ENCODE measurements at regions not wholly inside any gene's neighbourhood (a gene's known extent, or its start where the extent isn't known, plus 50 kb on each side); places are given as distances from the start of the nearest gene placed in this dataset.

GRCh38 chr4:37745946-37746345 is 59.8 kb upstream of the RELL1 start:
- no peaks in the 10 kb centered on the region; the same call in 1 of the 2 replicates for H3K36me3 ChIP-seq (ENCODE audit: insufficient read depth)
- Mint-ChIP-seq H3K36me3 (ENCODE audit: low read depth) (no peaks in the 10 kb centered on the region; the same call in 2 of the 3 replicates), H3K27ac (no peak overlapping the region), H3K27me3 (ENCODE audit: insufficient read depth, low read depth, poor library complexity) (peaks cover 6% of the 10 kb centered on the region), H3K9me3 (peaks cover 6% of the 10 kb centered on the region), H3K4me3 (no peak overlapping the region), H3K4me1 (no peaks in the 10 kb centered on the region; the same call in 2 of the 3 replicates)
- no peak overlapping the region for H2AFZ ChIP-seq
- TF ChIP-seq POLR2AphosphoS5 (IDR thresholded peaks at IDR 0.05; ENCODE audit: low read depth), result no peak
- TF ChIP-seq, protein P1, sequence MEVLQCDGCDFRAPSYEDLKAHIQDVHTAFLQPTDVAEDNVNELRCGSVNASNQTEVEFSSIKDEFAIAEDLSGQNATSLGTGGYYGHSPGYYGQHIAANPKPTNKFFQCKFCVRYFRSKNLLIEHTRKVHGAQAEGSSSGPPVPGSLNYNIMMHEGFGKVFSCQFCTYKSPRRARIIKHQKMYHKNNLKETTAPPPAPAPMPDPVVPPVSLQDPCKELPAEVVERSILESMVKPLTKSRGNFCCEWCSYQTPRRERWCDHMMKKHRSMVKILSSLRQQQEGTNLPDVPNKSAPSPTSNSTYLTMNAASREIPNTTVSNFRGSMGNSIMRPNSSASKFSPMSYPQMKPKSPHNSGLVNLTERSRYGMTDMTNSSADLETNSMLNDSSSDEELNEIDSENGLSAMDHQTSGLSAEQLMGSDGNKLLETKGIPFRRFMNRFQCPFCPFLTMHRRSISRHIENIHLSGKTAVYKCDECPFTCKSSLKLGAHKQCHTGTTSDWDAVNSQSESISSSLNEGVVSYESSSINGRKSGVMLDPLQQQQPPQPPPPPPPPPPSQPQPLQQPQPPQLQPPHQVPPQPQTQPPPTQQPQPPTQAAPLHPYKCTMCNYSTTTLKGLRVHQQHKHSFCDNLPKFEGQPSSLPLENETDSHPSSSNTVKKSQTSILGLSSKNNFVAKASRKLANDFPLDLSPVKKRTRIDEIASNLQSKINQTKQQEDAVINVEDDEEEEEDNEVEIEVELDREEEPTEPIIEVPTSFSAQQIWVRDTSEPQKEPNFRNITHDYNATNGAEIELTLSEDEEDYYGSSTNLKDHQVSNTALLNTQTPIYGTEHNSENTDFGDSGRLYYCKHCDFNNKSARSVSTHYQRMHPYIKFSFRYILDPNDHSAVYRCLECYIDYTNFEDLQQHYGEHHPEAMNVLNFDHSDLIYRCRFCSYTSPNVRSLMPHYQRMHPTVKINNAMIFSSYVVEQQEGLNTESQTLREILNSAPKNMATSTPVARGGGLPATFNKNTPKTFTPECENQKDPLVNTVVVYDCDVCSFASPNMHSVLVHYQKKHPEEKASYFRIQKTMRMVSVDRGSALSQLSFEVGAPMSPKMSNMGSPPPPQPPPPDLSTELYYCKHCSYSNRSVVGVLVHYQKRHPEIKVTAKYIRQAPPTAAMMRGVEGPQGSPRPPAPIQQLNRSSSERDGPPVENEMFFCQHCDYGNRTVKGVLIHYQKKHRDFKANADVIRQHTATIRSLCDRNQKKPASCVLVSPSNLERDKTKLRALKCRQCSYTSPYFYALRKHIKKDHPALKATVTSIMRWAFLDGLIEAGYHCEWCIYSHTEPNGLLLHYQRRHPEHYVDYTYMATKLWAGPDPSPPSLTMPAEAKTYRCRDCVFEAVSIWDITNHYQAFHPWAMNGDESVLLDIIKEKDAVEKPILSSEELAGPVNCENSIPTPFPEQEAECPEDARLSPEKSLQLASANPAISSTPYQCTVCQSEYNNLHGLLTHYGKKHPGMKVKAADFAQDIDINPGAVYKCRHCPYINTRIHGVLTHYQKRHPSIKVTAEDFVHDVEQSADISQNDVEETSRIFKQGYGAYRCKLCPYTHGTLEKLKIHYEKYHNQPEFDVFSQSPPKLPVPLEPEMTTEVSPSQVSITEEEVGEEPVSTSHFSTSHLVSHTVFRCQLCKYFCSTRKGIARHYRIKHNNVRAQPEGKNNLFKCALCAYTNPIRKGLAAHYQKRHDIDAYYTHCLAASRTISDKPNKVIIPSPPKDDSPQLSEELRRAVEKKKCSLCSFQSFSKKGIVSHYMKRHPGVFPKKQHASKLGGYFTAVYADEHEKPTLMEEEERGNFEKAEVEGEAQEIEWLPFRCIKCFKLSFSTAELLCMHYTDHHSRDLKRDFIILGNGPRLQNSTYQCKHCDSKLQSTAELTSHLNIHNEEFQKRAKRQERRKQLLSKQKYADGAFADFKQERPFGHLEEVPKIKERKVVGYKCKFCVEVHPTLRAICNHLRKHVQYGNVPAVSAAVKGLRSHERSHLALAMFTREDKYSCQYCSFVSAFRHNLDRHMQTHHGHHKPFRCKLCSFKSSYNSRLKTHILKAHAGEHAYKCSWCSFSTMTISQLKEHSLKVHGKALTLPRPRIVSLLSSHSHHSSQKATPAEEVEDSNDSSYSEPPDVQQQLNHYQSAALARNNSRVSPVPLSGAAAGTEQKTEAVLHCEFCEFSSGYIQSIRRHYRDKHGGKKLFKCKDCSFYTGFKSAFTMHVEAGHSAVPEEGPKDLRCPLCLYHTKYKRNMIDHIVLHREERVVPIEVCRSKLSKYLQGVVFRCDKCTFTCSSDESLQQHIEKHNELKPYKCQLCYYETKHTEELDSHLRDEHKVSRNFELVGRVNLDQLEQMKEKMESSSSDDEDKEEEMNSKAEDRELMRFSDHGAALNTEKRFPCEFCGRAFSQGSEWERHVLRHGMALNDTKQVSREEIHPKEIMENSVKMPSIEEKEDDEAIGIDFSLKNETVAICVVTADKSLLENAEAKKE (CRISPR knock-in tag; IDR thresholded peaks at IDR 0.05), result no peak
- TF ChIP-seq, protein P2, sequence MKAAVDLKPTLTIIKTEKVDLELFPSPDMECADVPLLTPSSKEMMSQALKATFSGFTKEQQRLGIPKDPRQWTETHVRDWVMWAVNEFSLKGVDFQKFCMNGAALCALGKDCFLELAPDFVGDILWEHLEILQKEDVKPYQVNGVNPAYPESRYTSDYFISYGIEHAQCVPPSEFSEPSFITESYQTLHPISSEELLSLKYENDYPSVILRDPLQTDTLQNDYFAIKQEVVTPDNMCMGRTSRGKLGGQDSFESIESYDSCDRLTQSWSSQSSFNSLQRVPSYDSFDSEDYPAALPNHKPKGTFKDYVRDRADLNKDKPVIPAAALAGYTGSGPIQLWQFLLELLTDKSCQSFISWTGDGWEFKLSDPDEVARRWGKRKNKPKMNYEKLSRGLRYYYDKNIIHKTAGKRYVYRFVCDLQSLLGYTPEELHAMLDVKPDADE (IDR thresholded peaks at IDR 0.05), result no peak
- TF ChIP-seq NANOG (IDR thresholded peaks at IDR 0.05; ENCODE audit: borderline replicate concordance), result no peak
- TF ChIP-seq ZNF331 (CRISPR knock-in tag; IDR thresholded peaks at IDR 0.05; ENCODE audit: low read depth), result no peak
- no peak for TF ChIP-seq EZH2 (IDR thresholded peaks at IDR 0.05; ENCODE audit: low read depth, unreplicated experiment)
- no peak for TF ChIP-seq EZH2phosphoT487 (IDR thresholded peaks at IDR 0.05; ENCODE audit: unreplicated experiment)
- no peak for TF ChIP-seq CTCF (conservative IDR thresholded peaks at IDR 0.05; ENCODE audit: low read depth in 2 of 2)
- H3K27me3 ChIP-seq (ENCODE audit: insufficient read depth), result no peaks in the 10 kb centered on the region
- H3K27ac ChIP-seq (ENCODE audit: low read depth), result no peak overlapping the region
- H4K20me1 ChIP-seq (replicated peaks; ENCODE audit: insufficient read depth), result no peaks in the 10 kb centered on the region
- no peak for ATAC-seq
- no peak overlapping the region for H3K4me2 ChIP-seq
- H3K9me2 ChIP-seq (ENCODE audit: insufficient read depth), result no peaks in the 10 kb centered on the region
- DNase-seq (ENCODE audit: low spot score), result no peak
- H3K79me2 ChIP-seq (replicated peaks; ENCODE audit: insufficient read depth), result no peaks in the 10 kb centered on the region
- H3F3A ChIP-seq (replicated peaks; ENCODE audit: low read depth), result no peaks in the 10 kb centered on the region
- H3K4me3 ChIP-seq, result no peak overlapping the region
- no peaks in the 10 kb centered on the region for H3K4me1 ChIP-seq (ENCODE audit: insufficient read depth)

All from GM23338 (cell line).